ENCODE measurements at regions not wholly inside any gene's neighbourhood (a gene's known extent, or its start where the extent isn't known, plus 50 kb on each side); places are given as distances from the start of the nearest gene placed in this dataset.

GRCh38 chr12:126668538-126668937 lies 1598.4 kb upstream of the TMEM132C start:
- TF ChIP-seq EZH2 (IDR thresholded peaks at IDR 0.05; ENCODE audit: borderline replicate concordance, low read length) (no peak), CTCF (conservative IDR thresholded peaks at IDR 0.05 in 1 of 2, IDR thresholded peaks at IDR 0.05 in 1 of 2; ENCODE audit: extremely low read depth in 1 of 2, insufficient read depth in 1 of 2, low read depth in 1 of 2, low read length in 2 of 2) (no peak)

Measured in mammary epithelial cell (primary cell).